Stimulated activated memory B cell treated with anti-CD40 and anti-IgM and Interleukin-4, amounts not matched to agents 10 μg/mL and 1 μg/mL and 100 μg/mL, for 72 hours (primary cell): ENCODE measurements at regions not wholly inside any gene's neighbourhood (a gene's known extent, or its start where the extent isn't known, plus 50 kb on each side); places are given as distances from the start of the nearest gene placed in this dataset.
"Not testable (repeated sequence)": the region's sequence is repeated elsewhere in the genome, so short reads cannot be mapped to it uniquely, and the experiment has no call there.

Experiments
- ATAC-seq: fragments of 150-1000 bp; cut with Tn5 transposase; 2 replicates; pipeline ENCODE4 v1.10.0; 2021
- H3K27ac Mint-ChIP-seq: one replicate; pipeline ENCODE4 v1.8.0; 2022; ENCODE audit warnings: mild to moderate bottlenecking, mixed read lengths
- H3K27me3 Mint-ChIP-seq: one replicate; pipeline ENCODE4 v1.8.0; 2022; ENCODE audit warnings: mixed read lengths
- H3K36me3 Mint-ChIP-seq: one replicate; pipeline ENCODE4 v1.8.0; 2022; ENCODE audit warnings: mixed read lengths
- H3K4me1 Mint-ChIP-seq: one replicate; pipeline ENCODE4 v1.8.0; 2022; ENCODE audit warnings: mixed read lengths
- H3K4me3 Mint-ChIP-seq: one replicate; pipeline ENCODE4 v1.8.0; 2022; ENCODE audit warnings: mild to moderate bottlenecking, moderate library complexity, mixed read lengths
- H3K9me3 Mint-ChIP-seq: one replicate; pipeline ENCODE4 v1.8.0; 2022; ENCODE audit warnings: mixed read lengths

DNA sequence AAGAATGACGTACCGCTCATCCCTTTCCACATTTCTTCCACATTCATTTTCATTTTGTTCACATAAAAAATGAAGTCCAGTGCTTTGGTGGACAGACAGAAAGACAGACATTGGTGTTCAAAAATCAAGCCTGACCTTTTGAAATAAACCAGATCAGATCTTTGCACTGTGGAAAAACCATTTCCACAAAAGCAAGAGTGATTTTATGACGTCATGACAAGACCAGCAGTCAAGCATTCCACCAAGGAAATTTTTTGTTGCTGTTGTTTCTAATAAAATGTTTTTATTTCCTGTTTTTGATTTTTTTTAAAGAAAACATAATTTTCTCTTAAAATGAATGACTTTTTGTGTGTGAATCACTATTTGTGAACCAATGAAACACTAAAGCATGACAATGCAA lies 350.0 kb downstream of the KCNJ2 start:
- Mint-ChIP-seq H3K4me1 (no peaks in the 10 kb centered on the region), H3K9me3 (peaks cover 4% of the 10 kb centered on the region), H3K4me3 (no peak overlapping the region), H3K27ac (no peak overlapping the region), H3K27me3 (no peaks in the 10 kb centered on the region), H3K36me3 (no peaks in the 10 kb centered on the region)
- ATAC-seq: no peak

DNA sequence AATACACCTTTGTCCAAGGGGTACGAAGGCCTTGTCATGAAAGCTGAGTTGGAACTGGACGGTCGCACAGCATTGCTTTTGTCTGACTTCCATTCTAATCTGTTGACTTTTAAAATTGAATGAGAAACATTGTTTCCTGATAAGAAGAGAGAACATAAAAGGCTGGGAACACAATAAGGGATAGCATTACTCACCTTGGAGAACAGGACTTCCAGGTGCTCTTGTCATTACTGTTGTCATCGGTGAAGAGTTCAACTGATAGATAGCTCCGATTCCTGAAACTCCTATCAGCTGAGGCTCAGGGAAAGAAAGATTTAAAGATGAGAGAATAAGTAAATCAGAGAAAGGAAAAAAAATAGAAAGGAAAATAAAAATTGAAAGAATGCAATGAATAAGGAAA lies 351.1 kb downstream of the KCNJ2 start:
- no peak for ATAC-seq
- Mint-ChIP-seq H3K4me3 (no peak overlapping the region), H3K4me1 (no peaks in the 10 kb centered on the region), H3K27ac (no peak overlapping the region), H3K9me3 (peaks cover 4% of the 10 kb centered on the region), H3K27me3 (no peaks in the 10 kb centered on the region), H3K36me3 (no peaks in the 10 kb centered on the region)

DNA sequence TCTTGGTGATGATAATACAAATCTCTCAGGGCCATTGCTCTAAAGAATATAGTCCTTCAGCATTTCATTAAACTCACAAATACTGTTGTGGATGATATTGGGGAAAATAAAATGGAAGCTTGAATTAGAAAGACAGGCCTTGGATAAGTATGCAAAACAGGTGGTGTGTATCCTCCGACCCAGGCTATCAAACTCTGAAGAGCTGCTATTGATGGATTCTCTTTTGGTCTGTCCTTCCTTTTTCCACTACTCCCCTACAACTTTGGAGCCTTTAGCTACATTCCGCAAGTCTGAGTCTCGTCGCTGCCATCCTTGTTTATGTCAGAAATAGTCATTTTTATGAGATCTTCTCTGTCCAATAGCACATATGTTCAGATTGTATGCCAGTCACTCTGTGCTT lies 351.6 kb downstream of the KCNJ2 start:
- Mint-ChIP-seq H3K9me3 (peaks cover 4% of the 10 kb centered on the region), H3K27me3 (no peaks in the 10 kb centered on the region), H3K27ac (no peak overlapping the region), H3K4me1 (no peaks in the 10 kb centered on the region), H3K36me3 (no peaks in the 10 kb centered on the region), H3K4me3 (no peak overlapping the region)
- no peak for ATAC-seq

DNA sequence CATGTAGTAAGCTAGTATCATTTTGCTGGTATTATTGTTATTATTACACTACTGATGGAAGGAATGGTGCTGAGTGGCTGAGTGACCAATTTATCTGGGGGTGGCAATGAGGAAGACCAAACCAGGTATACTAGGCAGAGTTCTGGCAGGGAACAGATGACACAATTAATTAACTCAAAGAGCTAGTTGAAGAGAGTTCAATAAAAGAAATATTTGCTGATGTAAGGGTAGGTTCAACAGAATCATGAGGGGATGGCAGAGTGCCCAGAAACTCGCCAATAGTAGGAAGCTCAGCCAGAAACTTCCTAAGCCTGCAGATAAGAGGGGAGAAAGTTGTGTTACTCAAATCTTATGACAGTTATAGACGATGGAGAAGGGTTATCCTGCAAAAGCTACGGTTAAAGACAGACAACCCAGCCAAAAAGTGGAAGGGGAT lies 352.5 kb downstream of the KCNJ2 start:
- H3K9me3 Mint-ChIP-seq: peaks cover 4% of the 10 kb centered on the region
- peaks cover 1% of the 10 kb centered on the region for H3K4me1 Mint-ChIP-seq
- H3K36me3 Mint-ChIP-seq: no peaks in the 10 kb centered on the region
- H3K27ac Mint-ChIP-seq: no peak overlapping the region
- H3K27me3 Mint-ChIP-seq: no peaks in the 10 kb centered on the region
- no peak overlapping the region for H3K4me3 Mint-ChIP-seq
- no peak for ATAC-seq

DNA sequence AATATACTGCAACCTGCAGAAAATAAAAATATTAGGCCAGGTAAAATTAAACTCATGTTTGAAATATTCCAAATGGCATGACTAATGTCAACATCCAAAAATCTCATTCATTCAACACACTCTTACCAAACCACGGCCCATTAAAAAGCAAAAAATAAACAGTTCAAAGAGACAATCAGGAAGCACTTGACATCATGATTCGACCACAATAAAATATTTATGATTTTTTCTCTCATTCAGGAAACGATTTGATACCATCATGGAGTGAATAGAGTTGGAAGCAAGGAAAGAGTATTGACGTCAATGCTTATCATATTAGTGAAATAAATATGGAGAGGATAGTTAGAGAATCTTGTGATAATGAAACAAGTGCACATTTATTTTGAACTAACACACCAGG lies 354.1 kb downstream of the KCNJ2 start:
- H3K27me3 Mint-ChIP-seq: no peaks in the 10 kb centered on the region
- H3K4me1 Mint-ChIP-seq: peaks cover 6% of the 10 kb centered on the region
- H3K36me3 Mint-ChIP-seq: no peaks in the 10 kb centered on the region
- no peaks in the 10 kb centered on the region for H3K9me3 Mint-ChIP-seq
- H3K4me3 Mint-ChIP-seq: no peak overlapping the region
- no peak overlapping the region for H3K27ac Mint-ChIP-seq
- no peak for ATAC-seq

DNA sequence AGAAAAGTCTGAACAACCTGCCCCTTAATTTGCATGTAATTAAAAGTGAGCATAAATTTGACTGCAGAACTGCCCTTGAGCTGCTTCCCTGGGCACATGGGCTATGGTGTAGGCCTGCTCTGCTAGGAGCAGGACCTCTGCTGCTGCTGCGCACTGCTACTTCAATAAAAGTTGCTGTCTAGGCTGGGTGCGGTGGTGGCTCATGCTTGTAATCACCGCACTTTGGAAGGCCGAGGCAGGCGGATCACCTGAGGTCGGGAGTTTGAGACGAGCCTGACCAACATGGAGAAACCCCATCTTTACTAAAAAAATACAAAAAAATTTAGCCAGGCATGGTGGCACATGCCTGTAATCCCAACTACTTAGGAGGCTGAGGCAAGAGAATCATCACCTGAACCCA lies 355.7 kb downstream of the KCNJ2 start:
- not testable (repeated sequence) for H3K27ac Mint-ChIP-seq, H3K9me3 Mint-ChIP-seq, ATAC-seq, H3K4me3 Mint-ChIP-seq, H3K27me3 Mint-ChIP-seq, H3K36me3 Mint-ChIP-seq, H3K4me1 Mint-ChIP-seq

DNA sequence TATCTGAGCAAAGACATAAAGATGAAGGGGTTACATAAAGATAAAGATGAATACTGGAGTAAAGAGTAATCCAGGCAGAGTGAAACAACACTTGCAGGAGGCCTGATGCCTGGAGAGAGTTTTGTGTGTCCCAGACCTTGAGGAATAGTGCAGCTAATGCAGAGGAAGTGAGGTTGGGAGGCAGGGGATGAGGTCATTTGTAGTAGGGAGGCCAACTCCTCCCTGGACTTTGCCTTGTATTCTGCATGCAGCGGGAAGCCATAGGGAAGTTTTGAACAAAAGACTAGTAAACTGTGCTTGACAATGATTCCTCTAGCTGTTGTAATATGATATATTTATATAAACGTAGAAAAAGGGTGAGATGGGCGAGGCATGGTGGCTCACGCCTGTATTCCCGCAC lies 356.6 kb downstream of the KCNJ2 start:
- peaks cover 6% of the 10 kb centered on the region for H3K4me1 Mint-ChIP-seq
- no peak overlapping the region for H3K27ac Mint-ChIP-seq
- H3K9me3 Mint-ChIP-seq: no peaks in the 10 kb centered on the region
- ATAC-seq: no peak
- H3K27me3 Mint-ChIP-seq: no peaks in the 10 kb centered on the region
- H3K4me3 Mint-ChIP-seq: no peak overlapping the region
- no peaks in the 10 kb centered on the region for H3K36me3 Mint-ChIP-seq

DNA sequence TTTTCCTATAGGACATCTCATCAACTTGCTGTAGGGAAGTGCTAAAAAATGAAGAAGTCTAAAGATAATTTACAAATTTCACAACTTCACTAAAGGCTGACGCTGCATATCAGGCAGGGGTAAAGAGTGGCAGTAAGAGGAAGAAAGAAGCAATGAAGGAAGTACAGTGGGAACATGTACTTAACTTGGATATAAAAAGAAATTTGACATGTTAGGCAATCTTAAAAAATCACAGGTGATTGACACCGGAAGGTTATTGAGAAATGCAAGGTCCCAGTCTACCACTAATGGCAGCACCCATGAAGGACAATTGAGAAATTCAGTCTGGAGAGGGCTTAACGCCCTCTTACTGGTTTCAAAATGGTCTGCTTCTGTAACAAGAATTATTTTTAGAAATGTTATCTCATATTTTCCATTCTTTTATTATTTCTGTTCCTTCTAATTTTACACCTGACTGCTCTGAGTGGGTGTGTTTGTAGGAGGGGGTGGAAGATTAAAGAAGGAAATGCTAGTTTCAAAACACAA lies 358.1 kb downstream of the KCNJ2 start:
- Mint-ChIP-seq H3K36me3 (no peaks in the 10 kb centered on the region), H3K9me3 (peaks cover 5% of the 10 kb centered on the region), H3K27ac (no peak overlapping the region), H3K4me3 (no peak overlapping the region), H3K4me1 (peaks cover 6% of the 10 kb centered on the region), H3K27me3 (no peaks in the 10 kb centered on the region)
- ATAC-seq: peak; percentile 12

DNA sequence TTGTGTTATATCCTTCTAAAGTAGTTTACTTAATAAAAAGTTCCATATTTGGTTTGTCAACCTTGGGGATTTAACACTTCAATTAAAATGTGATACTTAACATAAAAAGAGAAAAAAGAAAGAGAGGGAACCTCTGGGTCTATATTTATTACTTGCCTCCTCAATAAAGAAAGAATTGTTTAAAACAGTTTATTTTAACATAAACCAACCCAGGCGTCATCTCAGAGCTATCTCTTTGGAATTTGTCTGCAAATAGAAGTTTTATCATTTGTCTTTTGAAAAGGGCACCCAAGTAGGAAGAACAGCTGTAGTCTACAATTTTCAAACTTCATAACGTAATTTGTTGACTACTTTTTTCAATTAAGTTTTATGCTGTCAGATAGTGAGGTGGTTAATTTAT lies 364.1 kb downstream of the KCNJ2 start:
- H3K9me3 Mint-ChIP-seq: peaks cover 5% of the 10 kb centered on the region
- no peaks in the 10 kb centered on the region for H3K27me3 Mint-ChIP-seq
- no peaks in the 10 kb centered on the region for H3K36me3 Mint-ChIP-seq
- no peak for ATAC-seq
- no peaks in the 10 kb centered on the region for H3K4me1 Mint-ChIP-seq
- H3K27ac Mint-ChIP-seq: no peak overlapping the region
- no peak overlapping the region for H3K4me3 Mint-ChIP-seq

DNA sequence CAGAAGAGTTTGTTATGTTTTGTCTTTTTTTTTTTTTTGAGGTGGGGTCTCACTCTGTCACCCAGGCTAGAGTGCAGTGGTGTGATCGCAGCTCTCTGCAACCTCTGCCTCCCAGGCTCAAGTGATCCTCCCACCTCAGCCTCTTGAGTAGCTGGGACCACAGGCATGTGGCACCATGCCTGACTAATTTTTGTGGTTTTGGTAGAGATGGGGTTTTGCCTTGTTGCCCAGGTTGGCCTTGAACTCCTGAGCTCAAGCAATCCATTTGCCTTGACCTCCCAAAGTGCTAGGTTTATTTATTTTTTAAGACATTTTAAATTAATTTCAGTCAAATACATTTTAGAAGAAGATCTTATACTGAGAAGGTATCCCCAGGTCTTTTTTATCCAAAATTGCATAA lies 366.7 kb downstream of the KCNJ2 start:
- peaks cover 5% of the 10 kb centered on the region for H3K9me3 Mint-ChIP-seq
- no peaks in the 10 kb centered on the region for H3K4me1 Mint-ChIP-seq
- H3K4me3 Mint-ChIP-seq: no peak overlapping the region
- H3K27me3 Mint-ChIP-seq: no peaks in the 10 kb centered on the region
- ATAC-seq: no peak
- H3K36me3 Mint-ChIP-seq: no peaks in the 10 kb centered on the region
- H3K27ac Mint-ChIP-seq: no peak overlapping the region

DNA sequence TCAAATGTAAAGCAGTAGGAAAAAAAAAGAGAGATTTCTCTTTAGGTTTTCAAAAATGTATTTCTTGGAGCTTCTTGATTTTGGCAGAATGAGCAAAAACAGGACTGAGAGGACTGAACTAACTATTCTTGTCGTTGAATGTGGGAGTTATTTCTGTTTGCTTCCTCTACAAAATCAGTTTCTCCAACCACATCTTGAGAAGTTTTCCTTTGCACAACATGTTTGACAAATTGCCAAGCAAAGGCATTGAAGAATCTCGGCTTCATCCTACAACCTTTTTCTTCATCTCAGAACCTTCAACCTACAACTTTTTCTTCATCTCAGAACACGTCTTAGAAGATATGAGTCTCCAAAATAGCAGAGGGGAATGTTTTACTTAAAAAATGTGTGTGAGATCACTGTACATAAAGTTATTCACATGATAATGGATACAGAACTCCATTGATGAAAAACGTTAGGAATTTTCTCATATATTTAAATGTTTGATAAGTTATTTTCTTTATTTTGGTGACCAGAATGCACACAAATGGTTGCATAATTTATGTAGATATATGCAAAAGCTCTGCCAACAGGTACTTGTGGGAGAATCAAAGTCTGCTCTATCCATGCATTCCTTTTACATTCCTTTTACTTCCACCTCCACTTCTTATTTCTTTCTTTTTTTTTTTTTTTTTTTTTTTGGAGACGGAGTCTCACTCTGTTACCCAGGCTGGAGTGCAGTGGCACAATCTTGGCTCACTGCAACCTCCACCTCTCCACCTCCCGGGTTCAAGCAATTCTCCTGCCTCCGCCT lies 370.0 kb downstream of the KCNJ2 start:
- no peak overlapping the region for H3K27ac Mint-ChIP-seq
- no peaks in the 10 kb centered on the region for H3K27me3 Mint-ChIP-seq
- ATAC-seq: no peak
- H3K4me1 Mint-ChIP-seq: no peaks in the 10 kb centered on the region
- no peak overlapping the region for H3K4me3 Mint-ChIP-seq
- no peaks in the 10 kb centered on the region for H3K9me3 Mint-ChIP-seq
- H3K36me3 Mint-ChIP-seq: no peaks in the 10 kb centered on the region

DNA sequence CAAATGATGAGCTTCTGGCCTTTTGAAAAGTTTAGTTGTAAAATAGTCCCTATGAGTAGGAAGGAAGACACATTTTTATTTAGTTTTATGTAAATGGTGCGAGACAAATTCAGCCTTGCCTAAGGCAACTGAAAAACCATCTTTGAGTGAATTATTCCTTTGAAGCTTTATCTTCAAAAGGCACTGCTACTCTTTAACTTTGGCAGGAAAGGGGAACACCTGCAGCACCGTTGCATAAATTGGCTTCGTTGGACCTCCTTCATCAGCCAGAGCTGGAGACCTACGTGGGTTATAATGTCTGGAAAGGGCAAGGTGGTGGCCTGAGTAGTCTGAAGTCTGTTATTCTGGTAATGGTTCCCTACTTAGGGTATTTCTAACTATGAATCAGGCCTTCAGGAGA lies 373.5 kb downstream of the KCNJ2 start:
- no peak for ATAC-seq
- Mint-ChIP-seq H3K27me3 (no peaks in the 10 kb centered on the region), H3K4me3 (no peak overlapping the region), H3K4me1 (no peaks in the 10 kb centered on the region), H3K27ac (no peak overlapping the region), H3K9me3 (no peaks in the 10 kb centered on the region), H3K36me3 (no peaks in the 10 kb centered on the region)

DNA sequence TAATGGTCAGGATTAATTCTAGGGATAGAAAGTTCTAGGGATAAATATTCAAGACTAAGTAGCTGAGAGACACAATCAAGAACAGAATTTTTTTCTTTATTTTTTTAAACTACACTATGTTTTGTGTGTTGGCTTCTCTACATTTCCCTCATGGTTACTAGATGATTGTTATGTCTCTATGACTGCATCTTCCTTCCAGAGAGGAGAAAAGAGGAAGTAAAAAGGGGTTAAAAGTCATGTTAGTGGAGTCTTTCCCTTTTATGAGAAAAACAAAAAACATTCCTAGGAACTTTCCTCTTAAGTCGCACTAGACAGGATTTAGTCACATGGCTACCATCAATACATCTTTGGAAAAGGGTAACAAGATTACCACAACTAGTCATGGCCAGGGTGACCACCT lies 375.0 kb downstream of the KCNJ2 start:
- no peaks in the 10 kb centered on the region for H3K27me3 Mint-ChIP-seq
- no peaks in the 10 kb centered on the region for H3K9me3 Mint-ChIP-seq
- H3K27ac Mint-ChIP-seq: no peak overlapping the region
- no peak for ATAC-seq
- no peaks in the 10 kb centered on the region for H3K4me1 Mint-ChIP-seq
- H3K36me3 Mint-ChIP-seq: no peaks in the 10 kb centered on the region
- H3K4me3 Mint-ChIP-seq: no peak overlapping the region

DNA sequence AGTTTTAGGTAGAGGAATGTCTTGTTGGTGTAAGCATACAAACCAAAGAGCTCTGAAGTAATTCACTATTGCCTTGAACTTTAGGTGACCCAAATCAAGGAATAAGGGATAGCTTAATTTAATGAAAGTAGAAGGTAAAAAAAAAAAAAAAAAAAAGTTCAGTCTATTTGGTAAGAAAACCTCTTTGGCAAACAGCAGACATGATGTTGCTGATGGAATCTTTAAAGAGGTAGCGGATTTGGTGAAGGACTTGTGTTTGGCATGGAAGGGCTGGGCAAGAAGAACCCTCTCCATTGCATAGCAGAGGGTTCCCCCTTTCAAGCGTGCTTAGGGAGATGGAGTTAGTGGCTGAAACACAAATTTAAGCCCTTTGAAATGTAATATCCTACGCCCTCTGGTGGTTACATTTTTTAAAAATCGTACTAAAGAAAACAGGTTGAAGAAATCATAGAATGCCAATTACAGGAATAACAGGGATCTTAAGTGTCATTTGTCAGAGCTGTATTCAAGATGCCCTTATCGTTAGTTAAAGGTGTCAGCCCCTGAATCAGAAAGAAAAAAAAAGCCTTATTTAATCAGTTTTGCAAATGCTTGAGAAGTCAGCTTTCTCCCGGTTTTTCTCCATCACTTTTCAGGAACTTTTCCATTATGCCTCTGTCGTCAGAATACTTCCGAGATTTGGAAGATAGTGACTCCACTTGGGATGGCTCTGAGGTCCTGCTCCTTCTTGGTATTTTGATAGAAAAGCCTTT lies 383.1 kb downstream of the KCNJ2 start:
- Mint-ChIP-seq H3K4me3 (no peak overlapping the region), H3K36me3 (no peaks in the 10 kb centered on the region), H3K27ac (no peak overlapping the region), H3K4me1 (no peaks in the 10 kb centered on the region), H3K27me3 (no peaks in the 10 kb centered on the region), H3K9me3 (peaks cover 3% of the 10 kb centered on the region)
- no peak for ATAC-seq

DNA sequence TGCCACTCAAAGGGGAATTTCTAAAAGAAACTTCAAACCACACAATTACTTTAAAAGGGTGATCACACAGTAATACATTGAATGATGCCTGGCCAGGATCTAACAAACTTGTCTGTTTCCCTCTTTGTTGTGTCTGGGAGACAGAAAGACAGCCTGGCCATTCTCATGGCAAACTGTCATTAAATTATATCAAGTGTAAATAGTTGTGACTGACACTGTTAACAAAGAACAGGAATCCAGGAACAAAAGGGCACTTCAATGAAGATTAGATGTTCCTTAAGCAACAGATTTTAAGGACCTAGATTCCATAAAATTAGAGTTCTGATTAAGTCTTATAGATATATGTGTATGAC lies 383.6 kb downstream of the KCNJ2 start:
- Mint-ChIP-seq H3K4me1 (no peaks in the 10 kb centered on the region), H3K27ac (no peak overlapping the region), H3K27me3 (no peaks in the 10 kb centered on the region), H3K4me3 (no peak overlapping the region), H3K36me3 (no peaks in the 10 kb centered on the region), H3K9me3 (peaks cover 3% of the 10 kb centered on the region)
- no peak for ATAC-seq

DNA sequence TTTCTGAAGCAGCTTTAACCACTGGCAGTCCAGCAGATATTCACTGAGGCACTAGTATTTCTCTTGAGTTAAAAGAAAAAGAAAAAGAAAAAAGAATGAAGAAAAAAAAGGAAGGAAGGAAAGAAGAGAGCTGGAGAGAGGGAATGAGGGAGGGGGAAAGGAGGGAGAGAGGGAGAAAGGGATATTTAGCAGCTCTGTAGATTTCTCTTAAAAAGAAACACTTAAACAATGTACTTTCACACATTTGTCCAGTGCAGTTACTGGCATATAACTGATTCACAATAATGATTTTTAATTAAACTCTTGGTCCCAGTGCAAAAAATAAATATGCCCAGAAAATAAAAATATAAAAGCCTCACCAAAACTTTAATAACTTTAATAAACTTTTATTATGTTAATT lies 386.4 kb downstream of the KCNJ2 start:
- Mint-ChIP-seq H3K4me1 (no peaks in the 10 kb centered on the region), H3K9me3 (peaks cover 2% of the 10 kb centered on the region), H3K36me3 (no peaks in the 10 kb centered on the region), H3K27me3 (no peaks in the 10 kb centered on the region), H3K4me3 (no peak overlapping the region), H3K27ac (no peak overlapping the region)
- ATAC-seq: no peak
